ENCODE measurements at regions not wholly inside any gene's neighbourhood (a gene's known extent, or its start where the extent isn't known, plus 50 kb on each side); places are given as distances from the start of the nearest gene placed in this dataset.

- Histone ChIP-seq H3K27ac (no peak overlapping the region), H3K4me3 (no peak overlapping the region), H3K9me3 (no peaks in the 10 kb centered on the region), H3K36me3 (no peaks in the 10 kb centered on the region), H3K27me3 (no peaks in the 10 kb centered on the region), H3K4me1 (peaks cover 0 to 19% (median 6%) of the 10 kb centered on the region in 4 donors)
- intact Hi-C loops (cut with DNase I; ENCODE audit: low total_unique reads) = no loop called here
- TF ChIP-seq CTCF (IDR thresholded peaks at IDR 0.05) = no peak
- no peak for TF ChIP-seq EP300 (IDR thresholded peaks at IDR 0.05)
- TF ChIP-seq POLR2AphosphoS5 (IDR thresholded peaks at IDR 0.05) = no peak
- TF ChIP-seq POLR2A (IDR thresholded peaks at IDR 0.05) = no peak
- DNase-seq = no peak
These were observed 129.7 kb upstream of the AHI1 start for GRCh38 chr6:135627092-135627715.

GRCh38 chr6:135630789-135631376 lies 133.3 kb upstream of the AHI1 start:
- intact Hi-C loops (cut with DNase I; ENCODE audit: low total_unique reads) = no loop called here
- DNase-seq = peak in 1 of 2 donors; percentile 36
- no peak overlapping the region for H3K4me3 ChIP-seq
- no peaks in the 10 kb centered on the region for H3K27me3 ChIP-seq
- H3K9me3 ChIP-seq = no peaks in the 10 kb centered on the region
- H3K36me3 ChIP-seq = no peaks in the 10 kb centered on the region
- WGBS, 5 donors = 67 to 84% (median 78%) methylated on average over 6 of the region's 6 CpGs
- no peak overlapping the region for H3K27ac ChIP-seq
- TF ChIP-seq EP300 (IDR thresholded peaks at IDR 0.05) (no peak), CTCF (IDR thresholded peaks at IDR 0.05) (no peak), POLR2A (IDR thresholded peaks at IDR 0.05) (no peak), POLR2AphosphoS5 (IDR thresholded peaks at IDR 0.05) (no peak)
- H3K4me1 ChIP-seq = peaks cover 0 to 13% (median 0%) of the 10 kb centered on the region in 4 donors

GRCh38 chr6:135631821-135632220 lies 134.3 kb upstream of the AHI1 start:
- Histone ChIP-seq H3K36me3 (no peaks in the 10 kb centered on the region), H3K4me1 (peaks cover 0 to 13% (median 0%) of the 10 kb centered on the region in 4 donors), H3K4me3 (no peak overlapping the region), H3K27me3 (no peaks in the 10 kb centered on the region), H3K9me3 (no peaks in the 10 kb centered on the region), H3K27ac (no peak overlapping the region)
- DNase-seq = no peak
- 62 to 78% (median 73%) methylated on average over 2 of the region's 2 CpGs for WGBS, 5 donors
- TF ChIP-seq POLR2AphosphoS5 (IDR thresholded peaks at IDR 0.05) = no peak
- intact Hi-C loops (cut with DNase I; ENCODE audit: low total_unique reads) = no loop called here

- H3K4me3 ChIP-seq = no peak overlapping the region
- DNase-seq = no peak
- intact Hi-C loops (cut with DNase I; ENCODE audit: low total_unique reads) = no loop called here
- no peaks in the 10 kb centered on the region for H3K9me3 ChIP-seq
- no peak overlapping the region for H3K27ac ChIP-seq
- no peaks in the 10 kb centered on the region for H3K36me3 ChIP-seq
- TF ChIP-seq POLR2A (IDR thresholded peaks at IDR 0.05) (no peak), EP300 (IDR thresholded peaks at IDR 0.05) (no peak), CTCF (IDR thresholded peaks at IDR 0.05) (no peak), POLR2AphosphoS5 (IDR thresholded peaks at IDR 0.05) (no peak)
- WGBS, 5 donors = 44 to 53% (median 52%) methylated on average over 2 of the region's 2 CpGs
- H3K27me3 ChIP-seq = no peaks in the 10 kb centered on the region
- peaks cover 0 to 13% (median 0%) of the 10 kb centered on the region in 4 donors for H3K4me1 ChIP-seq
These were observed 136.0 kb upstream of the AHI1 start for GRCh38 chr6:135633573-135633972.

GRCh38 chr6:135637701-135638100 lies 140.2 kb upstream of the AHI1 start:
- intact Hi-C loops (cut with DNase I; ENCODE audit: low total_unique reads) = no loop called here
- no peaks in the 10 kb centered on the region for H3K9me3 ChIP-seq
- no peaks in the 10 kb centered on the region for H3K36me3 ChIP-seq
- H3K4me3 ChIP-seq = no peak overlapping the region
- DNase-seq = no peak
- no peaks in the 10 kb centered on the region for H3K4me1 ChIP-seq
- TF ChIP-seq CTCF (IDR thresholded peaks at IDR 0.05) (no peak), POLR2A (IDR thresholded peaks at IDR 0.05) (no peak), EP300 (IDR thresholded peaks at IDR 0.05) (no peak), POLR2AphosphoS5 (IDR thresholded peaks at IDR 0.05) (no peak)
- H3K27me3 ChIP-seq = no peaks in the 10 kb centered on the region
- H3K27ac ChIP-seq = no peak overlapping the region
